Muscle of leg (tissue), 3 donors: ENCODE measurements at regions not wholly inside any gene's neighbourhood (a gene's known extent, or its start where the extent isn't known, plus 50 kb on each side); places are given as distances from the start of the nearest gene placed in this dataset.

ENCODE experiments used
- DNase-seq: peaks from one replicate; pipeline ENCODE4 v3.0.0; 2013
- H3K27ac ChIP-seq: one replicate; pipeline ENCODE4 v1.5.1; 2013; ENCODE audit warnings: mild to moderate bottlenecking, low read length, control low read depth
- H3K27me3 ChIP-seq: one replicate; pipeline ENCODE4 v1.6.1; 2013; ENCODE audit warnings: low read length; ENCODE audit not compliant: control insufficient read depth, insufficient read depth
- H3K36me3 ChIP-seq: one replicate; pipeline ENCODE4 v1.6.1; 2013; ENCODE audit warnings: low read length; ENCODE audit not compliant: control insufficient read depth, insufficient read depth
- H3K4me1 ChIP-seq: one replicate; pipeline ENCODE4 v1.6.1; 2013; ENCODE audit warnings: low read length; ENCODE audit not compliant: control insufficient read depth, insufficient read depth
- H3K4me3 ChIP-seq: one replicate; pipeline ENCODE4 v1.5.1; 2013; ENCODE audit warnings: low read length, control low read depth
- H3K9me3 ChIP-seq: replicated peaks from 2 replicates; pipeline ENCODE4 v1.6.1; 2013; ENCODE audit warnings: low read depth, low read length; ENCODE audit not compliant: control insufficient read depth
- WGBS: methylation state at CpG from one replicate; pipeline ENCODE4 v1.1.5; 2013; ENCODE audit warnings: missing lambda C conversion rate; ENCODE audit not compliant: insufficient coverage; 5-methylcytosine and 5-hydroxymethylcytosine counted together

- no peaks in the 10 kb centered on the region for H3K4me1 ChIP-seq
- H3K36me3 ChIP-seq = no peaks in the 10 kb centered on the region
- H3K27ac ChIP-seq = no peak overlapping the region
- H3K4me3 ChIP-seq = no peak overlapping the region
- H3K9me3 ChIP-seq = no peaks in the 10 kb centered on the region
- no peak for DNase-seq
- WGBS = no CpG with 5 or more reads among the region's 1 CpG
- H3K27me3 ChIP-seq = peaks cover 4% of the 10 kb centered on the region
These were observed 195.8 kb downstream of the CLCN4 start for GRCh38 chrX:10352536-10352935.

GRCh38 chrX:10356979-10357378 is 200.2 kb downstream of the CLCN4 start:
- peaks cover 9% of the 10 kb centered on the region for H3K27me3 ChIP-seq
- H3K27ac ChIP-seq = no peak overlapping the region
- no peaks in the 10 kb centered on the region for H3K9me3 ChIP-seq
- no peaks in the 10 kb centered on the region for H3K4me1 ChIP-seq
- H3K4me3 ChIP-seq = no peak overlapping the region
- no peaks in the 10 kb centered on the region for H3K36me3 ChIP-seq
- no CpG with 5 or more reads among the region's 3 CpGs for WGBS
- no peak for DNase-seq

- Histone ChIP-seq H3K27me3 (peaks cover 13% of the 10 kb centered on the region), H3K9me3 (peaks cover 2% of the 10 kb centered on the region), H3K4me3 (no peak overlapping the region), H3K36me3 (no peaks in the 10 kb centered on the region), H3K4me1 (no peaks in the 10 kb centered on the region), H3K27ac (no peak overlapping the region)
- no peak for DNase-seq
- WGBS = no CpG with 5 or more reads among the region's 2 CpGs
These were observed 202.2 kb downstream of the CLCN4 start for GRCh38 chrX:10358958-10359357.

DNA sequence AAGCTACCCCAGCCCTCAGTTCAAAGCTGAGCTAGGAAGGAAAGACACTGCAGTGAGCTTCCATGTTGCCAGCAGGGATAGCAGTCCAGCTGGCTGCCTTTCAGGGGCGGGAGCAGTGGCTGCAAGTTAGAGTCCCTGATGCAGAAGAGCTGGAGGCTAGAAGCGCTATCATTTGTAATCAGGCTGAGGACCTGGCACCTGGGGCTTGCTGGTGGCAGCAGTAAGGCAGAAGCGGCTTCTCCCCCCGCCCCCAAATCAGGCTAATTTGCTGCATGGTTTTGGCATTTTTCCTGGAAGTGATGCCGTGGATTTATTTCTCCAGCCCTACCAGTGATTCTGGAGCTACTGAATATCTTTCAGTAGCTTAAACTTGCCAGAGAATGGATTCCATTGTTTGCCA is 203.3 kb downstream of the CLCN4 start:
- Histone ChIP-seq H3K4me3 (no peak overlapping the region), H3K27ac (no peak overlapping the region), H3K9me3 (peaks cover 2% of the 10 kb centered on the region), H3K27me3 (peaks cover 13% of the 10 kb centered on the region), H3K36me3 (no peaks in the 10 kb centered on the region), H3K4me1 (no peaks in the 10 kb centered on the region)
- peak; percentile 70 for DNase-seq
- 37% methylated on average over 3 of the region's 5 CpGs for WGBS

GRCh38 chrX:10365532-10366265 is 208.9 kb downstream of the CLCN4 start:
- no peaks in the 10 kb centered on the region for H3K4me1 ChIP-seq
- peak; percentile 32 for DNase-seq
- no CpG with 5 or more reads among the region's 5 CpGs for WGBS

DNA sequence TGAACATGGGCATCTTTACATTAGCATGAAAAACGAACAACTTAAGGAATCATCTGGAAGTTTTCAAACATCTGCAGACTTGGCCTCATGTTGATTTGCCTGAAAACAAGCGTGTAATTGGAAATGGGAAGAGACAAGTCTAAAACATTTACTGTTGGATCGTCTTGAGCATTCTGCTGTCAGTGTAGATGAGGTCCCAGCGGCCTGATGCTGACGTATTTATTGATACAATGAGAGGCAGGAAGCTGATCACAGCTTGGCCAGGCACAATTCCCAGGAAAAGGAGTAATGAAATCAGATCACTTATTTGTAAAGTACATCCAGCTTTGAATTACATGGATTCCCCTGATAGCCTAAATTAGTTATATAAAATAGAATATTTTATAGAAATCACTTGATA is 210.6 kb downstream of the CLCN4 start:
- Histone ChIP-seq H3K27ac (no peak overlapping the region), H3K36me3 (no peaks in the 10 kb centered on the region), H3K9me3 (peaks cover 7% of the 10 kb centered on the region), H3K4me1 (no peaks in the 10 kb centered on the region), H3K4me3 (no peak overlapping the region), H3K27me3 (peaks cover 10% of the 10 kb centered on the region)
- DNase-seq = peak; percentile 89
- WGBS = 20% methylated on average over 1 of the region's 5 CpGs

More at GRCh38 chrX:10365532-10366265, 208.9 kb downstream of the CLCN4 start:
- peaks cover 10% of the 10 kb centered on the region for H3K27me3 ChIP-seq
- peaks cover 7% of the 10 kb centered on the region for H3K9me3 ChIP-seq
- no peaks in the 10 kb centered on the region for H3K36me3 ChIP-seq
- H3K27ac ChIP-seq = no peak overlapping the region
- no peak overlapping the region for H3K4me3 ChIP-seq

DNA sequence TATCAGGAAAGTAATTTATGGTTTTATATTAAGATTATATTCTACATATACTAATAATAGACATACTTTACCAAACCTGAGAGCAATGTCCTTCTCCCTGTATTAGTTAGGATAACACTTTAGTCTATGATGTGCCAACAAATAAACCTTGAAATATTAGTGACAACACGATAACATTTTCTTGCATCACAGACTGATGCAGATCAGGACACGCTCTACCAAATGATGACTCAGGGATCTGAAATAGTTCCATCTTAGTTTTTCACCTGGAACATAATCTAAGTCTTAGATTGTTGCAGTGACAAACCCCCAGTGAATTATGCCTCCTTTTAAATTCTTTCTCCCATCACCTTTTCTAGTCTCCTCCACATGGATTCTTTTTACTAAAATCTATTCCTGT is 214.2 kb downstream of the CLCN4 start:
- H3K4me1 ChIP-seq = no peaks in the 10 kb centered on the region
- no peak overlapping the region for H3K4me3 ChIP-seq
- no CpG with 5 or more reads among the region's 2 CpGs for WGBS
- H3K36me3 ChIP-seq = no peaks in the 10 kb centered on the region
- no peak overlapping the region for H3K27ac ChIP-seq
- peaks cover 8% of the 10 kb centered on the region for H3K9me3 ChIP-seq
- peaks cover 8% of the 10 kb centered on the region for H3K27me3 ChIP-seq
- no peak for DNase-seq

DNA sequence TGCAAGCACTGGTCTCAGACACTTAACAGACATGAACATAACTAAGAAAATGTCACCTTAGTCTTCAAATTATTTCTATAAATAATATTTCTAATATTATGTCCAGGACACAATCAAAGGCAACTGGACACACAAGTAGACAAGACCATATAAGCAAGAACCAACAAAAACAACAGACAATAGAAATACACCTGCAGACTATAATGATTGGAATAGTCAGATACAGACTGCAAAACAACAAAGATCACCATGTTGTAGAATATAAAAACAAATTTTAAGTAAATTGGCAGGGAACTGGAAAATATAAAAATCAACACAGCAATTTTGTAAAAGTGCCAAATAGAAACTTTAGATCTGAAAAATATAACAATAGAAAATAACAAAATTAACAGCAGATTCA is 220.7 kb downstream of the CLCN4 start:
- H3K27ac ChIP-seq = no peak overlapping the region
- H3K4me1 ChIP-seq = no peaks in the 10 kb centered on the region
- H3K9me3 ChIP-seq = peaks cover 18% of the 10 kb centered on the region
- no peaks in the 10 kb centered on the region for H3K36me3 ChIP-seq
- peaks cover 4% of the 10 kb centered on the region for H3K27me3 ChIP-seq
- no peak overlapping the region for H3K4me3 ChIP-seq
- no peak for DNase-seq

DNA sequence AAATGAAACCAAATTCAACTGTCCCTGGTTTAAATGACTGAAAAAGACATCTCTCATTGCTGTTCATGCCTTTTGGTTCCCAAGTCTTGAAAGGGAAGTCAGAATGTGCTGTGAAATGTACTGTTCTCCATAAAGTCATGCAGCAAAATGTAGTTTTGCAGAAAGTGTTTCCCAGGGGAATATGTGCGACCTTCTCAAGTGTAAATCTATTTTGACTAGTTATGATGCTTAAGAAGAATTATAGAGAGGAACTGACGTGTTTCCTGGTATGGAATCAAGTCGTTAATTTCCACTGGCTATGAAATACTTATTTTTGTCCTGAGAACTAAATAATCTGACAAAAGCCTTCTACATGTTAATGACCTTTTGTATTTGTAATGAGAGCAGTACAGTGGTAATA is 223.1 kb downstream of the CLCN4 start:
- no peak overlapping the region for H3K4me3 ChIP-seq
- no peaks in the 10 kb centered on the region for H3K36me3 ChIP-seq
- peaks cover 2% of the 10 kb centered on the region for H3K27me3 ChIP-seq
- H3K9me3 ChIP-seq = peaks cover 18% of the 10 kb centered on the region
- no peaks in the 10 kb centered on the region for H3K4me1 ChIP-seq
- peak; percentile 81 for DNase-seq
- H3K27ac ChIP-seq = no peak overlapping the region
- WGBS = 17% methylated on average over 1 of the region's 3 CpGs

- Histone ChIP-seq H3K36me3 (no peaks in the 10 kb centered on the region), H3K27ac (no peak overlapping the region), H3K4me3 (no peak overlapping the region), H3K9me3 (peaks cover 18% of the 10 kb centered on the region), H3K27me3 (peaks cover 2% of the 10 kb centered on the region), H3K4me1 (no peaks in the 10 kb centered on the region)
- DNase-seq = no peak
- no CpG with 5 or more reads among the region's 2 CpGs for WGBS
These were observed 223.5 kb downstream of the CLCN4 start for GRCh38 chrX:10380300-10380699.

GRCh38 chrX:10381193-10381592 is 224.4 kb downstream of the CLCN4 start:
- Histone ChIP-seq H3K4me3 (no peak overlapping the region), H3K27me3 (peaks cover 2% of the 10 kb centered on the region), H3K27ac (no peak overlapping the region), H3K9me3 (peaks cover 14% of the 10 kb centered on the region), H3K4me1 (no peaks in the 10 kb centered on the region), H3K36me3 (no peaks in the 10 kb centered on the region)
- no peak for DNase-seq
- WGBS = no CpG with 5 or more reads among the region's 1 CpG
